RWPE2 (cell line): ENCODE measurements at regions not wholly inside any gene's neighbourhood (a gene's known extent, or its start where the extent isn't known, plus 50 kb on each side); places are given as distances from the start of the nearest gene placed in this dataset.

ENCODE experiments used
- ATAC-seq: fragments of 200-7000 bp; cut with Tn5 transposase; 3 replicates; pipeline ENCODE4 v1.9.1; 2021; ENCODE audit warnings: low read depth
- DNase-seq: peaks from one replicate; pipeline ENCODE4 v3.0.0-alpha.2; 2020; ENCODE audit warnings: low spot score
- H3K27ac ChIP-seq: fragments of 450-650 bp; 2 replicates; pipeline ENCODE4 v1.5.1; 2017; ENCODE audit warnings: mild to moderate bottlenecking; ENCODE audit not compliant: poor library complexity, severe bottlenecking
- H3K27me3 ChIP-seq: fragments of 250-450 bp; sonication (Bioruptor Pico); 2 replicates; pipeline ENCODE4 v1.5.1; 2021; ENCODE audit warnings: mild to moderate bottlenecking, moderate library complexity; ENCODE audit not compliant: insufficient read depth, poor library complexity, severe bottlenecking
- H3K36me3 ChIP-seq: fragments of 250-450 bp; sonication (Bioruptor Pico); 2 replicates; pipeline ENCODE4 v1.5.1; 2020; ENCODE audit warnings: low read depth, mild to moderate bottlenecking, moderate library complexity
- H3K4me1 ChIP-seq: fragments of 250-450 bp; sonication (Bioruptor Pico); 2 replicates; pipeline ENCODE4 v1.5.1; 2021; ENCODE audit warnings: mild to moderate bottlenecking, moderate library complexity; ENCODE audit not compliant: insufficient read depth, poor library complexity, severe bottlenecking
- H3K4me3 ChIP-seq: fragments of 250-450 bp; sonication (Bioruptor Pico); 2 replicates; pipeline ENCODE4 v1.5.1; 2021; ENCODE audit warnings: mild to moderate bottlenecking, moderate library complexity; ENCODE audit not compliant: severe bottlenecking
- H3K9me3 ChIP-seq: fragments of 250-450 bp; sonication (Bioruptor Pico); 2 replicates; pipeline ENCODE4 v1.5.1; 2021; ENCODE audit warnings: mild to moderate bottlenecking, moderate library complexity; ENCODE audit not compliant: severe bottlenecking
- CTCF ChIP-seq: fragments of 450-650 bp; IDR thresholded peaks from one replicate; pipeline ENCODE4 v1.5.1; 2017; ENCODE audit warnings: mild to moderate bottlenecking, moderate library complexity; ENCODE audit not compliant: poor library complexity, severe bottlenecking

DNA sequence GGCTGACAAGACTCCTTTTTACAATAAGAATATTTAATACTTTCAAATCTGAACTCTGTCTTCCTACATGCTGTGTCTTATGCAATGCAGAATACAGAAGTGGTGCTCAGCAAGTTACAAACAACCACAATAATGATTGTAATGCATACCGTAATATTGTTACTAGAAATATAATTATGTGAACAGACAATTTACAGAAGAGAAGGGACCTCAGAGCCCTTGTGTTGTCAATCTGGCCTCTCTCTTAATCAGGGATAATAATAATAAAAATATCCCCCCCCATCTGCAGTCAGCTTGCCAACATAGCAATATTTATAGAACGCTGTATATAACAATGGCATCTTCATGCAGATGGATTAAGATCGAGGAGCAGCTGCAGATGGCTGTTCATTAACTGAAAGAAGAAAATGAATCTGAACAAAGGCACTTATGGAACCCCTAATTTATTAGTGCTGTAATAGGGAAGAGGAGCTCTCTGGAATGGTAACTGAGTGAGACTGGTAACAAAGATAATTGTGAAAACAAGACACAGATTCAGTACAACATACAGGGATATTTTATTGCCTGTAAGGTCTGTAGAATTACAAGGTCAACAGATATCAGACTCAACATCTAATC, 106.3 kb downstream of the TMEM26 start:
- H3K27ac ChIP-seq: no peak overlapping the region
- DNase-seq (no peak), ATAC-seq (no peak)
- no peak for TF ChIP-seq CTCF
- no peaks in the 10 kb centered on the region for H3K4me1 ChIP-seq
- no peaks in the 10 kb centered on the region for H3K9me3 ChIP-seq
- no peak overlapping the region for H3K4me3 ChIP-seq
- H3K27me3 ChIP-seq: no peaks in the 10 kb centered on the region
- no peaks in the 10 kb centered on the region for H3K36me3 ChIP-seq

GRCh38 chr10:61343796-61344195, 109.4 kb downstream of the TMEM26 start:
- TF ChIP-seq CTCF: no peak
- no peak for ATAC-seq
- H3K27me3 ChIP-seq: no peaks in the 10 kb centered on the region
- no peaks in the 10 kb centered on the region for H3K9me3 ChIP-seq
- no peak overlapping the region for H3K27ac ChIP-seq
- no peaks in the 10 kb centered on the region for H3K4me1 ChIP-seq
- H3K36me3 ChIP-seq: no peaks in the 10 kb centered on the region
- no peak overlapping the region for H3K4me3 ChIP-seq
- DNase-seq: no peak

- H3K36me3 ChIP-seq: no peaks in the 10 kb centered on the region
- H3K27me3 ChIP-seq: no peaks in the 10 kb centered on the region
- no peaks in the 10 kb centered on the region for H3K9me3 ChIP-seq
- no peak for TF ChIP-seq CTCF
- DNase-seq (no peak), ATAC-seq (no peak)
- no peaks in the 10 kb centered on the region for H3K4me1 ChIP-seq
- no peak overlapping the region for H3K4me3 ChIP-seq
- no peak overlapping the region for H3K27ac ChIP-seq
These were observed 110.2 kb downstream of the TMEM26 start for GRCh38 chr10:61342858-61343572.

DNA sequence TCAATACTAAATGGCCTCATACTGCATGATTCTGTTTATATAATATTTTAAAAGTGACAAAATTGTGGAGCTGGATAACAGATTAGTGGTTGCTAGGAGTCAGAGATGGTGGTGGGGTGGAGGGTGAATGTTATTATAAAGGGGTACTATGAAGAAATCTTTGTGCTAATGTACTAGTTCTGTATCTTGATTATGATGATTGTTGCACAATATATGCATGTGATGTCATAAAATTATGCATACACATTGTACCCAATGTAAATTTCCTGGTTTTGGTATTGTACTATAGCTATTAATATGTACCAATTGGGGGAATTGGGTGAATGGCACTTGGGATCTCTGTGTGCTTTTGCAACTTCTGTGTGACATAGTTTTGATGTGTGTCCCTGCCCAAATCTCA, 112.2 kb downstream of the TMEM26 start:
- no peaks in the 10 kb centered on the region for H3K36me3 ChIP-seq
- TF ChIP-seq CTCF: no peak
- H3K27me3 ChIP-seq: no peaks in the 10 kb centered on the region
- DNase-seq (no peak), ATAC-seq (no peak)
- no peaks in the 10 kb centered on the region for H3K9me3 ChIP-seq
- H3K4me1 ChIP-seq: no peaks in the 10 kb centered on the region
- no peak overlapping the region for H3K27ac ChIP-seq
- no peak overlapping the region for H3K4me3 ChIP-seq

- Histone ChIP-seq H3K36me3 (no peaks in the 10 kb centered on the region), H3K9me3 (no peaks in the 10 kb centered on the region), H3K27me3 (no peaks in the 10 kb centered on the region), H3K27ac (no peak overlapping the region), H3K4me1 (no peaks in the 10 kb centered on the region), H3K4me3 (no peak overlapping the region)
- no peak for ATAC-seq
- no peak for TF ChIP-seq CTCF
- no peak for DNase-seq
These were observed 115.0 kb downstream of the TMEM26 start for GRCh38 chr10:61338146-61338545.
